ENCODE measurements at regions not wholly inside any gene's neighbourhood (a gene's known extent, or its start where the extent isn't known, plus 50 kb on each side); places are given as distances from the start of the nearest gene placed in this dataset.

- H3K9ac ChIP-seq (ENCODE audit: low read depth, low read length): no peak overlapping the region
- no peak overlapping the region for H3K4me3 ChIP-seq (ENCODE audit: low read depth in 1 of 2, low read length in 2 of 2)
- H3K27ac ChIP-seq (ENCODE audit: low read length): no peak overlapping the region
- peaks cover 33% of the 10 kb centered on the region for H3K79me2 ChIP-seq (ENCODE audit: insufficient read depth, low read length)
- peaks cover 87% of the 10 kb centered on the region for H4K20me1 ChIP-seq (ENCODE audit: insufficient read depth, low read length)
- no peaks in the 10 kb centered on the region for H3K9me3 ChIP-seq (ENCODE audit: insufficient read depth, low read length, severe bottlenecking)
- TF ChIP-seq EZH2 (IDR thresholded peaks at IDR 0.05; ENCODE audit: borderline replicate concordance, low read depth, low read length, severe bottlenecking) (no peak), CTCF (IDR thresholded peaks at IDR 0.05; ENCODE audit: borderline replicate concordance, extremely low read depth, low read length, poor library complexity, severe bottlenecking) (no peak)
- peaks cover 70% of the 10 kb centered on the region for H3K36me3 ChIP-seq (ENCODE audit: insufficient read depth, low read length)
- DNase-seq (no peak), ATAC-seq (ENCODE audit: insufficient read depth, low read depth) (no peak)
- H3K4me2 ChIP-seq (ENCODE audit: insufficient read depth, low read length): no peak overlapping the region
- no peaks in the 10 kb centered on the region for H3K27me3 ChIP-seq (ENCODE audit: insufficient read depth, low read length, poor library complexity)
- H2AFZ ChIP-seq (ENCODE audit: low read depth, low read length): no peak overlapping the region
- H3K4me1 ChIP-seq (ENCODE audit: insufficient read depth, low read length): no peaks in the 10 kb centered on the region
Observed at GRCh38 chr12:124486346-124486963, 81.0 kb downstream of the NCOR2 start.

GRCh38 chr12:124485371-124485770, 82.0 kb downstream of the NCOR2 start:
- H3K4me3 ChIP-seq (ENCODE audit: low read depth in 1 of 2, low read length in 2 of 2): no peak overlapping the region
- H2AFZ ChIP-seq (ENCODE audit: low read depth, low read length): no peak overlapping the region
- no peak overlapping the region for H3K27ac ChIP-seq (ENCODE audit: low read length)
- no peak for DNase-seq
- H4K20me1 ChIP-seq (ENCODE audit: insufficient read depth, low read length): peaks cover 85% of the 10 kb centered on the region
- H3K79me2 ChIP-seq (ENCODE audit: insufficient read depth, low read length): peaks cover 23% of the 10 kb centered on the region
- no peak for ATAC-seq (ENCODE audit: insufficient read depth, low read depth)
- H3K4me2 ChIP-seq (ENCODE audit: insufficient read depth, low read length): no peak overlapping the region
- H3K4me1 ChIP-seq (ENCODE audit: insufficient read depth, low read length): peaks cover 2% of the 10 kb centered on the region
- no peaks in the 10 kb centered on the region for H3K9me3 ChIP-seq (ENCODE audit: insufficient read depth, low read length, severe bottlenecking)
- no peaks in the 10 kb centered on the region for H3K27me3 ChIP-seq (ENCODE audit: insufficient read depth, low read length, poor library complexity)
- no peak overlapping the region for H3K9ac ChIP-seq (ENCODE audit: low read depth, low read length)
- peaks cover 69% of the 10 kb centered on the region for H3K36me3 ChIP-seq (ENCODE audit: insufficient read depth, low read length)
- no peak for TF ChIP-seq CTCF (IDR thresholded peaks at IDR 0.05; ENCODE audit: borderline replicate concordance, extremely low read depth, low read length, poor library complexity, severe bottlenecking)
- no peak for TF ChIP-seq EZH2 (IDR thresholded peaks at IDR 0.05; ENCODE audit: borderline replicate concordance, low read depth, low read length, severe bottlenecking)

DNA sequence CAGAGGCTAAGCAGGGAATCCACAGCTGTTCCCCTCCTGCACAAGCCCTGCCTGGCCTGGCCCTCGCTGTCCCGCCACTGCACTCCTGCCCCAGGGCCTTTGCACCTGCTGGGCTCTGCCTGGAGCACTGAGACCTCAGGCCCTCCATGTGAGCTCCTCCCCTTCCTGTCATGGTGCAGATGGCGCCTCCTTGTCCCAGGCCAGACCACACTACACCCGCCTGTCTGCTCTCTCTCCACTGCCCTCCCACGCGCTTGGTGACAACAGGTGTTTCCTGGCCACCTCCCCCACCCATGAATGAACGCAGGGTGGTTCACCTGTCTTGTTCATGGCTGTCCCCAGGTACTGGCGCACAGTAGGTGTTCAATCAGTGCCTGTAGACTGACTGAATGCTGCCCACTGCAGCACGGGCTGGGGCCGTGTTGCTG, 82.9 kb downstream of the NCOR2 start:
- Histone ChIP-seq H3K4me1 (ENCODE audit: insufficient read depth, low read length) (peaks cover 7% of the 10 kb centered on the region), H3K36me3 (ENCODE audit: insufficient read depth, low read length) (peaks cover 77% of the 10 kb centered on the region), H3K9me3 (ENCODE audit: insufficient read depth, low read length, severe bottlenecking) (no peaks in the 10 kb centered on the region), H3K9ac (ENCODE audit: low read depth, low read length) (no peak overlapping the region), H3K27ac (ENCODE audit: low read length) (no peak overlapping the region), H2AFZ (ENCODE audit: low read depth, low read length) (no peak overlapping the region), H3K27me3 (ENCODE audit: insufficient read depth, low read length, poor library complexity) (no peaks in the 10 kb centered on the region), H3K79me2 (ENCODE audit: insufficient read depth, low read length) (peaks cover 19% of the 10 kb centered on the region), H3K4me3 (ENCODE audit: low read depth in 1 of 2, low read length in 2 of 2) (no peak overlapping the region), H3K4me2 (ENCODE audit: insufficient read depth, low read length) (no peak overlapping the region), H4K20me1 (ENCODE audit: insufficient read depth, low read length) (peaks cover 83% of the 10 kb centered on the region)
- peak; percentile 65 for DNase-seq
- TF ChIP-seq CTCF (IDR thresholded peaks at IDR 0.05; ENCODE audit: borderline replicate concordance, extremely low read depth, low read length, poor library complexity, severe bottlenecking): no peak
- no peak for TF ChIP-seq EZH2 (IDR thresholded peaks at IDR 0.05; ENCODE audit: borderline replicate concordance, low read depth, low read length, severe bottlenecking)
- ATAC-seq (ENCODE audit: insufficient read depth, low read depth): peak; percentile 41
